ENCODE measurements at regions not wholly inside any gene's neighbourhood (a gene's known extent, or its start where the extent isn't known, plus 50 kb on each side); places are given as distances from the start of the nearest gene placed in this dataset.

- no peak for TF ChIP-seq CTCF (IDR thresholded peaks at IDR 0.05; ENCODE audit: insufficient read depth, low read depth, low read length)
- TF ChIP-seq EZH2 (IDR thresholded peaks at IDR 0.05; ENCODE audit: insufficient read depth, low read length) = no peak
Measured at GRCh38 chrX:933611-934010, 278.8 kb downstream of the CRLF2 start.
